ENCODE measurements at regions not wholly inside any gene's neighbourhood (a gene's known extent, or its start where the extent isn't known, plus 50 kb on each side); places are given as distances from the start of the nearest gene placed in this dataset.
A peak's percentile ranks its signal among the peaks of the same experiment; 100 is the strongest.

- Mint-ChIP-seq H3K4me3 (no peak overlapping the region), H3K4me1 (peaks cover 5% of the 10 kb centered on the region), H3K27ac (no peak overlapping the region), H3K9me3 (no peaks in the 10 kb centered on the region), H3K27me3 (ENCODE audit: insufficient read depth) (peaks cover 3% of the 10 kb centered on the region), H3K36me3 (ENCODE audit: low read depth) (no peaks in the 10 kb centered on the region)
- no peak overlapping the region for H3K27ac ChIP-seq (ENCODE audit: low read depth, low read length)
- no peaks in the 10 kb centered on the region for H3K36me3 ChIP-seq (ENCODE audit: control insufficient read depth, insufficient read depth, low read length)
- 72 to 73% methylated on average over 2 to 5 of the region's 5 CpGs for WGBS, 2 experiments (ENCODE audit: insufficient coverage in 1 of 2, insufficient read length in 1 of 2)
- no peak for TF ChIP-seq CTCF (conservative IDR thresholded peaks at IDR 0.05)
- no peak overlapping the region for H3K4me3 ChIP-seq (ENCODE audit: low read length)
- peaks cover 10% of the 10 kb centered on the region for H3K9me3 ChIP-seq (ENCODE audit: control insufficient read depth, low read length)
- no peaks in the 10 kb centered on the region for H3K4me1 ChIP-seq (ENCODE audit: control insufficient read depth, insufficient read depth, low read length)
- no peak overlapping the region for H3K9ac ChIP-seq (ENCODE audit: extremely low read depth, low read length, poor library complexity, severe bottlenecking)
- peak; percentile 51 for DNase-seq
- H3K27me3 ChIP-seq (ENCODE audit: control insufficient read depth, insufficient read depth, low read length, poor library complexity, severe bottlenecking): no peaks in the 10 kb centered on the region
These were observed 119.6 kb upstream of the GRIN3A start for GRCh38 chr9:101858026-101858425.

- Histone ChIP-seq H3K9ac (ENCODE audit: extremely low read depth, low read length, poor library complexity, severe bottlenecking) (no peak overlapping the region), H3K4me1 (ENCODE audit: control insufficient read depth, insufficient read depth, low read length) (no peaks in the 10 kb centered on the region), H3K4me3 (ENCODE audit: low read length) (no peak overlapping the region), H3K27ac (ENCODE audit: low read depth, low read length) (no peak overlapping the region), H3K27me3 (ENCODE audit: control insufficient read depth, insufficient read depth, low read length, poor library complexity, severe bottlenecking) (no peaks in the 10 kb centered on the region), H3K36me3 (ENCODE audit: control insufficient read depth, insufficient read depth, low read length) (no peaks in the 10 kb centered on the region), H3K9me3 (ENCODE audit: control insufficient read depth, low read length) (peaks cover 7% of the 10 kb centered on the region)
- TF ChIP-seq CTCF (conservative IDR thresholded peaks at IDR 0.05): no peak
- no peak overlapping the region for H3K27ac Mint-ChIP-seq
- WGBS, 2 experiments (ENCODE audit: insufficient coverage in 1 of 2, insufficient read length in 1 of 2): 22 to 40% methylated on average over 1 of the region's 1 CpG
- H3K4me3 Mint-ChIP-seq: no peak overlapping the region
- H3K4me1 Mint-ChIP-seq: no peaks in the 10 kb centered on the region
- no peaks in the 10 kb centered on the region for H3K9me3 Mint-ChIP-seq
- H3K36me3 Mint-ChIP-seq (ENCODE audit: low read depth): no peaks in the 10 kb centered on the region
- no peak for DNase-seq
- H3K27me3 Mint-ChIP-seq (ENCODE audit: insufficient read depth): no peaks in the 10 kb centered on the region
These were observed 110.8 kb upstream of the GRIN3A start for GRCh38 chr9:101849102-101849707.

DNA sequence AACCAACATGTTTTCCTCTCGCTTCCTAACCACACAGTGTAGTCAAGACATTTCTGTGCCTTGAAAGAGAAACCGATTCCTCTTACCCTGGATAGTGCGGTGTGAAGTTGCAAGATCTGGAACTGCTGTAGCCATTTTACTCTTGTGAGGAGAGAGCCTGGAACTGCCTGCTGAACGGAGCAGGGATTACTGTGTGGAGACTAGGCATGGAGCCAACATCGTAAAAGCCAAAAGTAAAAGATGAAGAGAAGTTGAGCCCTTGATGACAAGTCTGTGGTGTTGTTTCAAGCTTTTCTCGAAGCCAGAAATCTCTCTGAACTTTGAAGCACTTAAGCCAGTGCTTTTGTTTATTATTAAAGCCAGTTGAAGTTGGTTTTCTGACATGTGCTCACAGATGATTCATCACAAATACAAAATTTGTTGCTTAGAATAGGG, 110.1 kb upstream of the GRIN3A start:
- Mint-ChIP-seq H3K4me3 (no peak overlapping the region), H3K27ac (no peak overlapping the region), H3K36me3 (ENCODE audit: low read depth) (no peaks in the 10 kb centered on the region), H3K27me3 (ENCODE audit: insufficient read depth) (no peaks in the 10 kb centered on the region), H3K4me1 (no peaks in the 10 kb centered on the region), H3K9me3 (no peaks in the 10 kb centered on the region)
- no peaks in the 10 kb centered on the region for H3K36me3 ChIP-seq (ENCODE audit: control insufficient read depth, insufficient read depth, low read length)
- H3K9ac ChIP-seq (ENCODE audit: extremely low read depth, low read length, poor library complexity, severe bottlenecking): no peak overlapping the region
- no peak overlapping the region for H3K27ac ChIP-seq (ENCODE audit: low read depth, low read length)
- DNase-seq: no peak
- no peak overlapping the region for H3K4me3 ChIP-seq (ENCODE audit: low read length)
- H3K27me3 ChIP-seq (ENCODE audit: control insufficient read depth, insufficient read depth, low read length, poor library complexity, severe bottlenecking): no peaks in the 10 kb centered on the region
- no peaks in the 10 kb centered on the region for H3K4me1 ChIP-seq (ENCODE audit: control insufficient read depth, insufficient read depth, low read length)
- TF ChIP-seq CTCF (conservative IDR thresholded peaks at IDR 0.05): no peak
- H3K9me3 ChIP-seq (ENCODE audit: control insufficient read depth, low read length): peaks cover 7% of the 10 kb centered on the region
- WGBS, 2 experiments (ENCODE audit: insufficient coverage in 1 of 2, insufficient read length in 1 of 2): 81 to 86% methylated on average over 5 to 6 of the region's 6 CpGs
